T1000 (cell line): ENCODE measurements at regions not wholly inside any gene's neighbourhood (a gene's known extent, or its start where the extent isn't known, plus 50 kb on each side); places are given as distances from the start of the nearest gene placed in this dataset.
"Not testable (repeated sequence)": the region's sequence is repeated elsewhere in the genome, so short reads cannot be mapped to it uniquely, and the experiment has no call there.

Experiments
- DNase-seq: peaks from one replicate; lab custom pipeline; 2025; ENCODE audit warnings: mixed read lengths; lab: John Stamatoyannopoulos, UW

DNA sequence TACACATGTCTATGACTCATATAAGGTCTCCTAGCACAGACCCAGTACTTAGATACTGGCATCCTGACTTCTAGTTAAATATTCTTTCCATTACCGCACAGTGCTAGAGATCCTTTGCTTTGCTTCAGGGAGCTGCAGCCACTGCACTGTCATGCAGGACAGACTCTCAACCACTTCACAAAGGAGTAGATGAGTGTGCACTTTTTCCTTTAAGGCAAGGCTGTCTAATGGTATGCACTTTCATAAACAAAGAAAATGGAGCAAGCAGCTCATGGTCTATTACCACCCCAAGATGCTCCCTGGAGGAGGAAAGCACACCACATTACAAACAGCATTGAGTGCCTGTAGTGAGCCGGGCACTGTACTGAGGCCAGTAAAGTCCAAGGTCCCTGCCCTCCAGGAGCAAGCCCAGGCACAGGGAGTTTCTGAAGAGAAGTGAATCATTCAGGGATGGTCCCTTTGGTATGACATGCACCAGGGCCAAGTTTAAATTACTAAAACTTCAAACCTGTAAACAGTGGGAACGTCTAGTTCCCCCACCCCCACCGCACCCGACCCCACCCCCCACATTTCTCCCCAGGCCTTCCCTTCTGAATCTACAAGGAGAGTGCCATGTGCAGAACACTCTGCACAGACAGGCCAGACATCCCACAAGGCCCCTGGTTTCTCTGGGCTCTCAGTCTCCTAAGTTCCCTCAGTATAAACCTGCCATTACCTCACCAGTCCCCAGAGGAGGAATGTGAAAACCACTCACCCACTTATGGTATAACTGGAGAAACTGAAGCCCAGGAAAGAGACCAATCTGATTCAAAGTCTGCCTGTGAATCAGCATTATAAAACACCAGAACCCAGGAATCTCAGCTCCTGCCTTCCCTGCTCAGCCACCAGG is 107.8 kb upstream of the BCL6 start:
- DNase-seq, result no peak

- DNase-seq, result no peak
Measured at GRCh38 chr3:187855131-187855530, 109.9 kb upstream of the BCL6 start.

- DNase-seq, result no peak
Measured at GRCh38 chr3:187856555-187856954, 111.3 kb upstream of the BCL6 start.

- DNase-seq, result no peak
Measured at GRCh38 chr3:187858041-187858440, 112.8 kb upstream of the BCL6 start.

DNA sequence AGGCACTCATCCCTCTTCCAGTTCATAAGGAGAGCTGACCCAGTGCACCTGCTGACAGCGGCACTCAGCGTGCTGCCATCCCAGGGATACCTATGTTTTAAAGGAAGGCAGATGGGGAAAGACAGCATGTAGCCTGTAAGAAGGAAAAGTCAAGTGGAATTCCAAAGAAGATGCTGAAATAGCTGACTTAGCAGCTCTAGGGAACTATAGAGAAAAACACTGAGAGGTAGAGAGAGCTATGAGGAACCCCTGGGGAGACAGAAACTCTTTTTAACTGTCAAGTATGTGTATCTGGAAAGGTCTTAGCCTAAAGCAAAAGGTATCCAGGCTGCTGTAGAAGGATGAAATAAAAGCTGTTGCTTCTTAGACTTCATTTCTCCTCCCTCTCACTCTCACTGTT is 113.4 kb upstream of the BCL6 start:
- DNase-seq, result no peak

DNA sequence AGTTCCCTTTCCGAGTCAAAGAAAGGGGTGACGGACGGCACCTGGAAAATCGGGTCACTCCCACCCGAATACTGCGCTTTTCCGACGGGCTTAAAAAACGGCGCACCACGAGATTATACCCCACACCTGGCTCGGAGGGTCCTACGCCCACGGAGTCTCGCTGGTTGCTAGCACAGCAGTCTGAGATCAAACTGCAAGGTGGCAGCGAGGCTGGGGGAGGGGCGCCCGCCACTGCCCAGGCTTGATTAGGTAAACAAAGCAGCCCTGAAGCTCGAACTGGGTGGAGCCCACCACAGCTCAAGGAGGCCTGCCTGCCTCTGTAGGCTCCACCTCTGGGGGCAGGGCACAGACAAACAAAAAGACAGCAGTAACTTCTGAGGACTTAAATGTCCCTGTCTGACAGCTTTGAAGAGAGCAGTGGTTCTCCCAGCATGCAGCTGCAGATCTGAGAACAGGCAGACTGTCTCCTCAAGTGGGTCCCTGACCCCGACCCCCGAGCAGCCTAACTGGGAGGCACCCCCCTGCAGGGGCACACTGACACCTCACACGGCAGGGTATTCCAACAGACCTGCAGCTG is 117.5 kb upstream of the BCL6 start:
- DNase-seq, result not testable (repeated sequence)

DNA sequence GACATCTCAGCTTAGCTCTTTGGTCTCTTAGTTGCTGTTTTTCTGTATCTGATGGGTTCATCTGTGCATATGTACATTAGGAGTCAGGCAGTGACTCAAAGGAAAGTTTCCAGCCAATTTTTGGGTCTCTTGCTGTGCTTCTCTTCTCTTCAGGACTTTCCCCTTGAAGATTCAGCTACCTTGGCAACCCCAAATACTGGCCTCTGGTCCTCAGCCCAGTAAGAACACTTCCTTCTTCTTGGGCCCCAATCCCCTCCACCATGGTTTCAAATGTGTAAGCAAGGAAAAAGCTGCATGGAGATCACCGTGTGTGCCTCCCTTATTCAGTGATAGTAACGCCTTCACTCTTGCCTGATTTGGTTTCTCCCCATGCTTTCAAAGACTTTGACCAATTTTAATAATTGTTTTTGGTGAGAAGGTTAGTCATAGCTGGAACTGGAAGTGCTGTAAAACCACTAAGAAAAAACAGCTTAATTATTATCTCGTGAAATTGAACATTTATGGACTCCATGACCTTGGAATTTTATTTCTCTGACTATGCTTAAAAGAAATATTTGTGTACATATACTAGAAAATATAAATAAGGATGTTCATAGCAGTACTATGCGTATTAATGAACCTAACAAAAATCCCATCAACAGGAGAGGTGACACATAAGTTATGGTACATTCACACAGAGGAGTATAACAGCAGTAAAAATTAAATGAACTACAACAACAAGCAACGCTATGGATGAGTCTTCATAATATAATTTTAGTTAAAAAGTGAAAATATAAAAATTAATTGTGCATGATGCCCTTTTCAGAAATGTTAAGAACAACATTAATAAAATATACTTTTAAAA is 125.3 kb upstream of the BCL6 start:
- no peak for DNase-seq

- DNase-seq, result no peak
Measured at GRCh38 chr3:187871204-187871591, 125.9 kb upstream of the BCL6 start.

- no peak for DNase-seq
Measured at GRCh38 chr3:187871848-187872247, 126.6 kb upstream of the BCL6 start.

DNA sequence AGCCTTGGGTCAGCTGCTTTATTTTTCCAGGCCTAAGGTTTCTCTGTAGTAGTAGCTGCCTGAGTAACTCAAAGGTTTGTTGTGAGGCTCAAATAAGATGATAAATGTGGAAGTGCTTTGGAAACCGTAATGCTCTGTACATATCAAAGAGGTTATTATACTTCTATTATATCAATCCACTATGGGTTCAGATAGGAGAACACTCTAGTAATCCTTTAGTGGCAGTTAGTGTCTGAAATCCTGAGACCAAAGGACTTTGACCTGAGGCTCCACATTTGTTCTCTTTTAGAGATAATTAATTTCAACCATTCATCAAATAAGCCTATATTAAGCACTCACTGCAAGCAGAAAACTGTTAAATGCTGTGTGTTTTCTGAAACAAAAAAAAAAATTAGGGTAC is 128.6 kb upstream of the BCL6 start:
- DNase-seq, result no peak

DNA sequence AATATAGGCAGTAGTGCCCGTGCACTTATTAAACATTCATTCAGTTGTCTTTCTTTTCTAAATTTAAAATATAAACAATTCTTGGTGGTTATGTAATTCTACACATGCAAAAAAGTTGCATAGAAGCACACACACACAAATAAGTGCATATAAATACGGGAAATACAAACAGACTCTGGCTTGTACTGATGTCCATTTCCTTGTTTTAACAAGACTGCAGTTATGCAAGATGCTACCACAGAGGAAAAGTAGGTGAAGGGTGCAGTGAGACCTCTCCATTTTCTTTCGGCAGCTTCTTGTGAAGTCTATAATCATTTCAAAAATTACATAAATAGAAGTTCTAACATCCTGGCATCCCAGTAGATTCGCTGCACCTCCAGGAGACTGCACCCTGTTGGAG is 130.6 kb upstream of the BCL6 start:
- DNase-seq, result no peak

DNA sequence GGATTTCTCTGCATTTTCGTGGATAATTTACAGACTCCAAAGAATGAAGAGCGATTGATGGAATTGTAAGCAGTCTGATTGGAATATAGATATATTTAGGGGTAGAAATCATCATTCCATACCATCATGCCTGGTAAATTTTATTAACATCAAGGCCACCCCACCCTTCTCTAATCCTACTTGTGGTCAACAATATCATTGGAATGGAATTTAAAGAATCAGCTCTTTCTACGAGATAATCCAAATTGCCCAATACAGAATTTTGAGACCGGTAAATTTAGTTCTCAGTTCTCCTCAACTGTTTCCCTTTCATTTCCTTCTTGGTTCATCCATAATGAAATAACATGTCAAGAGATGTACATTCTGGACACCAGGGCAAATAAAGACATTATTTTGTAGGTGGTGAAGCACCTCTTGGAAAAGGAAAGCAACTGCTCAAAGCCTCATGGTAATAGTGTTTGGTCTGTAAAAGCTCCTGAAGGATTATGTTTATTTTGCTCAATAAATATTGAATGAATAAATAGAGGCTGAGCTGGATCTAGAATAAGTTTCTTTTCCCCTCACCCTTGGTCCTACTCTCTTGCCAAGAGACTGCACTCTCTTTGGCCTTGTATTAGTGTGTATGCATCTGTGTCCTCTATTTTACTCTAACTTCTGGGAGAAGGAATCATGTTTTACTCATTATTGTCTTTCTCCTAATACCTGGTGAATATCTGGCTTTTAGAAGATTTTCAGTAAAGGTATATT is 133.7 kb upstream of the BCL6 start:
- DNase-seq, result no peak

DNA sequence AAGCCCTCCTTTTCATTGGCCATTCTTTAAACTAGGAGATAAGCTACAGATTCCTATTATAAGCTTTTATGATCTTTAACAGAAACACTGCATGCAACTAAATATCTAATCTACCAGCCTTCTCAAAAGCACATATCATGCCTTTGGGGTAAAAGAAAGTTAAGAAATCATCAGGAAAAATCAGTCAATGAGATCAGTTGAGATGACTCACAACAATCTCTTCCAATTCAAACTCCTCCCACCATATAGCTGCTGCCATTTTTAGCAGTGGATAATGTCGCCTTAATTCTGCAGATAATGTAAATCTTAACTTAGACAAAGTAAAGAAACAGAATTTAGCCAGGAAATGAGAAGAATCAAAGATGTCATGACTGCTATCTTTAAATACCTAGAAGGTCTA is 135.2 kb upstream of the BCL6 start:
- no peak for DNase-seq

DNA sequence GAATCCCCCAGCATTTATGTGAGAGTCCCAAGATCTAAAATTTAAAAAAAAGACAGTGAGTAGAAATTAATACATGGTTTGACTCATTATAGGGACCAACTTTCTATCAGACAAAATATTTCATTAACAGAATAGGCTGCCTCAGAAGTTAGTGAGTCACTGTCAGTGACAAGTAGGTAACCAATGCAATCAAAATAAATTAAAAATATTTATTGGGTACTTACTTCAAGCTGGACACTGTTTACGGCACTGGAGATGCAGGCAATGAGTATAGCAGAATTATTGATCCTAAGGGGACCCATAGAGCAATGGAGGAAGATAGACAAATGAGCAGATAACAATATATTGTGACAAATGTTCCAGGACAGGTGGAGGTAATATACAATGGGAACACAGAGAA is 135.6 kb upstream of the BCL6 start:
- DNase-seq, result no peak

GRCh38 chr3:187888701-187889100 is 143.4 kb upstream of the BCL6 start:
- no peak for DNase-seq

- DNase-seq, result no peak
Measured at GRCh38 chr3:187889106-187889505, 143.8 kb upstream of the BCL6 start.

DNA sequence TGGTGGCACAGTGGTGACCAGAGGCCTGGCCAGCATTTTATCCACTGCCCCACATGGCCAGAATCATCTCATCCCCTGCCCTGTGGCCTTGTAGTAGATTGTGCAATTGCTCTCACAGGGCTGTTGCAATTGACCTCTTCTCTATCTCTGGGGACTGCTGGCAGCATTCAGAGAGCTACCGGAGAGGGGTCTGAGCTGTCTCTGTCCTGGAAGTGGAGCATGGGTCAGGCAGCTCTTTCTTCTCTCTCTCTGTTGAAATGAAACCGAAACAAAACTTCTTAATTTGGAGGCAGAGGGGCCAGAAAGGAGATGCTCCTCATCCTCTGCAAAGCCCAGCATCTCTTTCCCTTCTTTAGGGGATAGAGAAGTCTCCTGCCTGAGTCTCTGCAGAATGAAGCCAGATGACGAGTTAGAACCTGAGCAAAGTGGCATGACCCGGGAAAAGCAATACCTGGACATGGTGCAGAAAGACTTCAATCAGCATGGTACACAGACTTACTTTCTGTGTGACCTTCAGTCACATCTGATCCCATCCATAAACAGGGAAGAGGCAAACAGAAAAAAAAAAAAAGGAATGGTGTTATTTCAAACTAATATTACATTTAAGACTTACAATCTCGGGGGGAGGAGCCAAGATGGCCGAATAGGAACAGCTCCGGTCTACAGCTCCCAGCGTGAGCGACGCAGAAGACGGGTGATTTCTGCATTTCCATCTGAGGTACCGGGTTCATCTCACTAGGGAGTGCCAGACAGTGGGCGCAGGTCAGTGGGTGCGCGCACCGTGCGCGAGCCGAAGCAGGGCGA is 144.5 kb upstream of the BCL6 start:
- DNase-seq, result no peak

DNA sequence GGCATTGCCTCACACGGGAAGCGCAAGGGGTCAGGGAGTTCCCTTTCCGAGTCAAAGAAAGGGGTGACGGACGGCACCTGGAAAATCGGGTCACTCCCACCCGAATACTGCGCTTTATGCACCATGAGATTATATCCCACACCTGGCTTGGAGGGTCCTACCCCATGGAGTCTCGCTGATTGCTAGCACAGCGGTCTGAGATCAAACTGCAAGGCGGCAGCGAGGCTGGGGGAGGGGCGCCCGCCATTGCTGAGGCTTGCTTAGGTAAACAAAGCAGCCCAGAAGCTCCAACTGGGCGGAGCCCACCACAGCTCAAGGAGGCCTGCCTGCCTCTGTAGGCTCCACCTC is 145.1 kb upstream of the BCL6 start:
- not testable (repeated sequence) for DNase-seq

DNA sequence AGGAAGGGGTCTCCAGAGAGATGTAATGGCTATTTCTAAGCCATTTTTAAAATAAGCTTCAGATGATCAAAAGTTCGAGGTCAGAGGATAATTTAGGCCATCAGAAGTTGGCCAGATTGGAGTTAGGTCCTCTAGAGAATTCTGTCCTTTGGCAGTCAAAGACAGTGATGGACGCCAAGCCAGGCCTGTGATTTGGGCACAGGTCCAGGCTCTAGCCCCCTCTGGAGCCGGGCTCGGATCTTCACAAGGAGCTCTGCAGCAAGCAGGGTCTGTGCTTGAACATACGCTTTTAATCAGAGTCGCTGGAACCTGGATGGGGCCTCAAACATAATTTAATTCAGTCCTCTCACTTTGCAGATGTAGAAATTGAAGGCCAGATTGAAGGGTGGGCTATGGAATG is 151.4 kb upstream of the BCL6 start:
- no peak for DNase-seq

DNA sequence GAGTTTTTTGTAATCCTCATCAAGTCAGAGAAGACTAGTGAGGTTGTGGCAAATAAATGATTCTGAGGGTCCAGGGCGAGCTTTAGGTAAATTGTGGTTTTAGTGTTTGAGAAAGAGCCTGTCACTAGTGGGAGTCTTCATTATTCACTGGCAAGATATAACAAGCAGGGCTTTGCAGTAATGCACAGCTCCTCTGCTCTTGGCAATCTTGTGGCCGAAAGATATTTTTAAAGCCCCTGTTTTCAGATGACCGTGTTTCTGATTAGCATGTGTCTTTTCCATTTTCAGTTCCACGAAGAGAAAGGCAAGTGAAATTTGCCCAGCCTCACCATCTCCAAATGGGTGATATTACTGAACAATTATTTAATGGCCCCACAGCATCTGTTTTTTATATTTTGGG is 154.0 kb upstream of the BCL6 start:
- DNase-seq, result no peak

GRCh38 chr3:187900993-187901755 is 155.9 kb upstream of the BCL6 start:
- no peak for DNase-seq
